Uterus (tissue), 3 donors: ENCODE measurements at regions not wholly inside any gene's neighbourhood (a gene's known extent, or its start where the extent isn't known, plus 50 kb on each side); places are given as distances from the start of the nearest gene placed in this dataset.

Source experiments
- DNase-seq, 2 donors: peaks; one replicate each; pipeline ENCODE4 v3.0.0-alpha.2; 2019 to 2020
- H3K27ac ChIP-seq, 2 donors: fragments of 200-600 bp; sonication (generic); 1 replicate in 1 of 2; 2 replicates in 1 of 2; pipeline ENCODE4 v1.5.1; 2016 to 2018
- H3K27me3 ChIP-seq, 2 donors: fragments of 200-600 bp; sonication (generic); one replicate each; pipeline ENCODE4 v1.5.1; 2018 to 2019; ENCODE audit warnings: control low read depth in 1 of 2
- H3K36me3 ChIP-seq, 2 donors: fragments of 200-600 bp; sonication (generic); one replicate each; pipeline ENCODE4 v1.5.1; 2019; ENCODE audit warnings: control low read depth in 1 of 2
- H3K4me1 ChIP-seq, 2 donors: fragments of 200-600 bp; sonication (generic); one replicate each; pipeline ENCODE4 v1.5.1; 2018 to 2019; ENCODE audit warnings: control low read depth in 1 of 2
- H3K4me3 ChIP-seq, 2 donors: fragments of 200-600 bp; sonication (generic); 1 replicate in 1 of 2; 2 replicates in 1 of 2; pipeline ENCODE4 v1.5.1; 2018 to 2019; ENCODE audit warnings: mild to moderate bottlenecking in 1 of 2
- H3K9me3 ChIP-seq, 2 donors: fragments of 200-600 bp; sonication (generic); one replicate each; pipeline ENCODE4 v1.5.1; 2019; ENCODE audit warnings: control low read depth in 1 of 2
- CTCF ChIP-seq, 4 experiments: fragments of 200-600 bp in 2 of 4; fragments of 450-650 bp in 2 of 4; sonication (generic) in 2 of 4; IDR thresholded peaks; one replicate each; pipeline ENCODE4 v1.5.1; 2016 to 2019; ENCODE audit warnings: antibody characterized with exemption in 4 of 4, mild to moderate bottlenecking in 2 of 4, moderate library complexity in 1 of 4
- POLR2A ChIP-seq, 2 donors: fragments of 450-650 bp; IDR thresholded peaks; one replicate each; pipeline ENCODE4 v1.6.1; 2016; ENCODE audit warnings: antibody characterized with exemption in 2 of 2, mild to moderate bottlenecking in 1 of 2, moderate library complexity in 1 of 2
- intact Hi-C: fragments of 100-400 bp; cut with DNase I; formaldehyde crosslinking; loops from one replicate; pipeline ENCODE4 v1.15.1; 2023; ENCODE audit warnings: low total_unique reads
- donor health status: DM: yes; HTN: yes; CAD: no.

- TF ChIP-seq CTCF (IDR thresholded peaks at IDR 0.05) (no peak), POLR2A (IDR thresholded peaks at IDR 0.05) (no peak)
- Histone ChIP-seq H3K4me3 (no peak overlapping the region), H3K4me1 (no peaks in the 10 kb centered on the region), H3K9me3 (no peaks in the 10 kb centered on the region), H3K36me3 (no peaks in the 10 kb centered on the region), H3K27me3 (no peaks in the 10 kb centered on the region), H3K27ac (no peak overlapping the region)
- intact Hi-C loops: no loop called here
- no peak for DNase-seq
Measured at GRCh38 chr5:54876976-54877375, 108.4 kb downstream of the ESM1 start.

GRCh38 chr5:54876556-54876955 lies 108.8 kb downstream of the ESM1 start:
- no peaks in the 10 kb centered on the region for H3K9me3 ChIP-seq
- DNase-seq: no peak
- intact Hi-C loops: no loop called here
- H3K4me1 ChIP-seq: no peaks in the 10 kb centered on the region
- TF ChIP-seq CTCF (IDR thresholded peaks at IDR 0.05): no peak
- no peak for TF ChIP-seq POLR2A (IDR thresholded peaks at IDR 0.05)
- no peak overlapping the region for H3K4me3 ChIP-seq
- no peaks in the 10 kb centered on the region for H3K27me3 ChIP-seq
- no peak overlapping the region for H3K27ac ChIP-seq
- no peaks in the 10 kb centered on the region for H3K36me3 ChIP-seq

- no peak for DNase-seq
- H3K27ac ChIP-seq: no peak overlapping the region
- H3K9me3 ChIP-seq: no peaks in the 10 kb centered on the region
- intact Hi-C loops: no loop called here
- H3K4me3 ChIP-seq: no peak overlapping the region
- no peaks in the 10 kb centered on the region for H3K4me1 ChIP-seq
- TF ChIP-seq CTCF (IDR thresholded peaks at IDR 0.05) (no peak), POLR2A (IDR thresholded peaks at IDR 0.05) (no peak)
- no peaks in the 10 kb centered on the region for H3K36me3 ChIP-seq
- H3K27me3 ChIP-seq: no peaks in the 10 kb centered on the region
Measured at GRCh38 chr5:54874337-54875021, 110.9 kb downstream of the ESM1 start.

GRCh38 chr5:54873691-54874090 lies 111.7 kb downstream of the ESM1 start:
- no peak for TF ChIP-seq POLR2A (IDR thresholded peaks at IDR 0.05)
- no peak for TF ChIP-seq CTCF (IDR thresholded peaks at IDR 0.05)
- Histone ChIP-seq H3K4me1 (no peaks in the 10 kb centered on the region), H3K36me3 (no peaks in the 10 kb centered on the region), H3K9me3 (no peaks in the 10 kb centered on the region), H3K27ac (no peak overlapping the region), H3K27me3 (no peaks in the 10 kb centered on the region), H3K4me3 (no peak overlapping the region)
- intact Hi-C loops: no loop called here
- DNase-seq: no peak

- Histone ChIP-seq H3K27ac (no peak overlapping the region), H3K36me3 (no peaks in the 10 kb centered on the region)
- intact Hi-C loops: no loop called here
Measured at GRCh38 chr5:54872810-54873209, 112.6 kb downstream of the ESM1 start.

More at GRCh38 chr5:54872810-54873209, 112.6 kb downstream of the ESM1 start:
- no peak overlapping the region for H3K4me3 ChIP-seq
- no peaks in the 10 kb centered on the region for H3K4me1 ChIP-seq
- DNase-seq: no peak
- H3K27me3 ChIP-seq: no peaks in the 10 kb centered on the region
- H3K9me3 ChIP-seq: no peaks in the 10 kb centered on the region
- TF ChIP-seq POLR2A (IDR thresholded peaks at IDR 0.05) (no peak), CTCF (IDR thresholded peaks at IDR 0.05) (no peak)
